ENCODE measurements at regions not wholly inside any gene's neighbourhood (a gene's known extent, or its start where the extent isn't known, plus 50 kb on each side); places are given as distances from the start of the nearest gene placed in this dataset.

- Histone ChIP-seq H3K27me3 (replicated peaks; ENCODE audit: control insufficient read depth, insufficient read depth, low read length) (no peaks in the 10 kb centered on the region), H3K4me3 (replicated peaks; ENCODE audit: low read depth, low read length) (no peak overlapping the region), H3K36me3 (ENCODE audit: control insufficient read depth, insufficient read depth, low read length) (no peaks in the 10 kb centered on the region)
- no peak for DNase-seq (ENCODE audit: extremely low read depth, insufficient read length)
- no peak for TF ChIP-seq CTCF (IDR thresholded peaks at IDR 0.05; ENCODE audit: insufficient read depth, low read length, poor library complexity, severe bottlenecking)
Measured at GRCh38 chr2:83916559-83916958, 542.5 kb downstream of the SUCLG1 start.

DNA sequence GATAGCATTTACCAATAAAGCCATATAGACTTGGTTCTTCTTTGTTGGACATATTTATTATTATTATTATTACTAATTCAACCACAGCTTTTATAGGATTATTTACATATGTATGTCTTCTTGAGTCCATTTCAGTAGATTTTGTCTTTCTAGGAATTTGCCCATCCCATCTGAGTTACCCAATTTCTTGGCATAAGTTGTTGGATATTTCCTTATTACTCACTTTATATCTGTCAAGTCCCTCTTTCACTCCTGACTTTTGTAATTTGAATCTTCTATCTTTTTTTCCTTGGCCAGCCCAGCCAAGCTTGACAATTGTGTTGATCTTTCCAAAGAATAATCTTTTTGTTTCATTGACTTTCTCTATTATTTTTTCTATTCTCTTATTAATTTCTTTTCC lies 543.7 kb downstream of the SUCLG1 start:
- no peak for DNase-seq (ENCODE audit: extremely low read depth, insufficient read length)
- H3K4me3 ChIP-seq (replicated peaks; ENCODE audit: low read depth, low read length): no peak overlapping the region
- no peaks in the 10 kb centered on the region for H3K36me3 ChIP-seq (ENCODE audit: control insufficient read depth, insufficient read depth, low read length)
- no peaks in the 10 kb centered on the region for H3K27me3 ChIP-seq (replicated peaks; ENCODE audit: control insufficient read depth, insufficient read depth, low read length)
- TF ChIP-seq CTCF (IDR thresholded peaks at IDR 0.05; ENCODE audit: insufficient read depth, low read length, poor library complexity, severe bottlenecking): no peak

- DNase-seq (ENCODE audit: extremely low read depth, insufficient read length): no peak
- no peaks in the 10 kb centered on the region for H3K36me3 ChIP-seq (ENCODE audit: control insufficient read depth, insufficient read depth, low read length)
- no peaks in the 10 kb centered on the region for H3K27me3 ChIP-seq (replicated peaks; ENCODE audit: control insufficient read depth, insufficient read depth, low read length)
- no peak for TF ChIP-seq CTCF (IDR thresholded peaks at IDR 0.05; ENCODE audit: insufficient read depth, low read length, poor library complexity, severe bottlenecking)
- H3K4me3 ChIP-seq (replicated peaks; ENCODE audit: low read depth, low read length): no peak overlapping the region
Measured at GRCh38 chr2:83908750-83909149, 550.3 kb downstream of the SUCLG1 start.

- TF ChIP-seq CTCF (IDR thresholded peaks at IDR 0.05; ENCODE audit: insufficient read depth, low read length, poor library complexity, severe bottlenecking): no peak
- no peaks in the 10 kb centered on the region for H3K36me3 ChIP-seq (ENCODE audit: control insufficient read depth, insufficient read depth, low read length)
- no peak for DNase-seq (ENCODE audit: extremely low read depth, insufficient read length)
- no peak overlapping the region for H3K4me3 ChIP-seq (replicated peaks; ENCODE audit: low read depth, low read length)
- H3K27me3 ChIP-seq (replicated peaks; ENCODE audit: control insufficient read depth, insufficient read depth, low read length): no peaks in the 10 kb centered on the region
Measured at GRCh38 chr2:83901317-83901716, 557.8 kb downstream of the SUCLG1 start.

- DNase-seq (ENCODE audit: extremely low read depth, insufficient read length): no peak
- no peak overlapping the region for H3K4me3 ChIP-seq (replicated peaks; ENCODE audit: low read depth, low read length)
- no peaks in the 10 kb centered on the region for H3K36me3 ChIP-seq (ENCODE audit: control insufficient read depth, insufficient read depth, low read length)
- no peak for TF ChIP-seq CTCF (IDR thresholded peaks at IDR 0.05; ENCODE audit: insufficient read depth, low read length, poor library complexity, severe bottlenecking)
- H3K27me3 ChIP-seq (replicated peaks; ENCODE audit: control insufficient read depth, insufficient read depth, low read length): no peaks in the 10 kb centered on the region
Measured at GRCh38 chr2:83900862-83901261, 558.2 kb downstream of the SUCLG1 start.

- Histone ChIP-seq H3K36me3 (ENCODE audit: control insufficient read depth, insufficient read depth, low read length) (no peaks in the 10 kb centered on the region), H3K27me3 (replicated peaks; ENCODE audit: control insufficient read depth, insufficient read depth, low read length) (no peaks in the 10 kb centered on the region), H3K4me3 (replicated peaks; ENCODE audit: low read depth, low read length) (no peak overlapping the region)
- no peak for TF ChIP-seq CTCF (IDR thresholded peaks at IDR 0.05; ENCODE audit: insufficient read depth, low read length, poor library complexity, severe bottlenecking)
- no peak for DNase-seq (ENCODE audit: extremely low read depth, insufficient read length)
Measured at GRCh38 chr2:83899271-83899670, 559.8 kb downstream of the SUCLG1 start.
